ENCODE measurements at regions not wholly inside any gene's neighbourhood (a gene's known extent, or its start where the extent isn't known, plus 50 kb on each side); places are given as distances from the start of the nearest gene placed in this dataset.

DNA sequence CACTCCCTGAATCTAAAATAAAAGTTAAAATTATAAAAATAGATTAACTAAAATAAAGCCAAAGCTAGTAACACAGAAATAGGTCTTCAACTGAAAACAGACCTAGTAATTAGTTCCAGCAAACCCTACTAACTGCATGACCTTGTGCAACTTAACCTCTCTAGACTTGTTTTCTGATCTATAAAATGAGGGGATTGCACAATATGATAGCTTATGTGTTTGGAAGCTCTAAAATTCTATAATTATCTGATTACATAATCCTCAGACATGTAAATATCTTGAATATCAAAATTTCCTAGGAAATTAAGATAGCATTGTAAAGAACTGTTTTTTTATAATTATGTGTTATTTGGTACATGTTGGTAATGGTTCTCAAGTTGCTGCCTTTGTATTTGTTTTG, 144.1 kb upstream of the GRIP1 start:
- TF ChIP-seq EZH2 (IDR thresholded peaks at IDR 0.05) (no peak), POLR2AphosphoS5 (IDR thresholded peaks at IDR 0.05; ENCODE audit: borderline replicate concordance, low read depth, low read length) (no peak)

Measured in SK-N-MC (cell line).